Right kidney (tissue), 1 donor: ENCODE measurements at regions not wholly inside any gene's neighbourhood (a gene's known extent, or its start where the extent isn't known, plus 50 kb on each side); places are given as distances from the start of the nearest gene placed in this dataset.

Experiments
- DNase-seq: peaks from one replicate; pipeline ENCODE4 v3.0.0-alpha.2; 2016

DNA sequence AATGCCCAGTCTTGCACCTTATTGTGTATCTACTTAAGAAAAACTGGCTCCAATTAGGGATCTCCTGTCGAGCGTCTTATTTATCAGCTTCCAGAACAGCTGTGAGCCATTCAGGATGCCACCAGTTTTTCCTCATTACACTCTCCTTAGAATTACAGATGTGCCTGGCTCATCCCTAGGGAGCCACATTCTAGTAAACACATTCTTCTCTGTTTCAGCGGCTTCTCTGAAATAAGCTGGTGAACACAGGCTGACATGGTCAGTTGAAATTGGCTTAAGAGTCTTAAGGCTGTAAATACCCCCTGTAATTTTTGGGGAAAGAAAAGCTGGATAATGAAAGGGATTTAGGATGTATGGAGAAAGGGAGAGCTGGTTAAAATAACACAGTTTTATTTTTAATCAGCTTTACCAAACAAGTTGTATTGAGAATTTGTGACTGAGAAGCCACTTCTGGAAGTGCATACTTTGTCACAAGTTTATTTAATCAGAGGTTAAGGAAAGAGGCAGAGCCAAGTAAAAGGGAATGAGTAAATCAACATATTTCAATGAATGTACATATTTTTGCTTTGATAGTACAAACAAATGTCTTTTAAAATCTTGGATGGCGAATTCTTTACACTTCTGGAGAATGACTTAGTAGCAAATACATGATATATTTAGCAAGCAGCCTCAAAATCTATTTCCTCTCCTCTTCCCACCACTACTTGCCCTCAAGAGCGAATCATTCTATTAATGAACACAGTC lies 562.0 kb upstream of the GOT2 start:
- DNase-seq = no peak

DNA sequence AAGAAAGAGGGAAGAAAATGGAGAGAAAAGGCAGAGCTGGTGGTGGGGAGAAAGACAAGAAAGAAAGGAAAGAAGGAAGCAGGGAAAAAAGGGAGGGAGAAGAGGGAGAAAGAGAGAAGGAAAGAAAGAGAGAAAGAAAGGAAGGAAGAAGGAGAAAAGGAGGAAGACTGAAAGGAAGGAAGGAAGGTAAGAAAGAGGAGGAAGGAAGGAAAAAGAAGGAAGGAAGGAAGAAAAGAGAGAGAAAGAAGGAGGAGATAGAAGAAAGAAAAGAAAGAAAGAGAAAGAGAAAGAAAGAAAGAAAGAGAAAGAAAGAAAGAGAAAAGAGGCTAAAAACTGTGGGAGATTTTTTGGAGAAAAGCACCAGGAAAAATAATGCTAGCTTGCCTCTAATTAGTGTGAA lies 561.4 kb upstream of the GOT2 start:
- no peak for DNase-seq

DNA sequence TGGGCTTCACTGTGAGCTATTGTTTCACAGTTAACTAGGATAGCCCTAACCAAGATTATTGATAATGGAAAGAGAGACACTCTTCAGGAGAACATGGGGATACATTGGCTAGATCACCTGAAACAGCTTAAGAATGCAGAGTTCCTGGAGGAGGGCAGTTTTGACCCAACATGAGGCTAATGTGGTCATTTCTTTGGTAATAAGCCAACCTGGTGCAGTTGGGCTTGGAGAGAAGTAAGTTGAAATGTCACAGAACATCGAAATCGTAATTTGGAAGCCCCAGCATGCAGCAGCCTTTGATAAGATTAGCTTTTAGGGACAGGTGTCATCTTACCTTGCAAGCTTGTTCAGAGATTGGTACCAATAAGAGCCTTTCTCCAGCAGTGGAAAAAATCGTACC lies 556.6 kb upstream of the GOT2 start:
- DNase-seq = no peak

DNA sequence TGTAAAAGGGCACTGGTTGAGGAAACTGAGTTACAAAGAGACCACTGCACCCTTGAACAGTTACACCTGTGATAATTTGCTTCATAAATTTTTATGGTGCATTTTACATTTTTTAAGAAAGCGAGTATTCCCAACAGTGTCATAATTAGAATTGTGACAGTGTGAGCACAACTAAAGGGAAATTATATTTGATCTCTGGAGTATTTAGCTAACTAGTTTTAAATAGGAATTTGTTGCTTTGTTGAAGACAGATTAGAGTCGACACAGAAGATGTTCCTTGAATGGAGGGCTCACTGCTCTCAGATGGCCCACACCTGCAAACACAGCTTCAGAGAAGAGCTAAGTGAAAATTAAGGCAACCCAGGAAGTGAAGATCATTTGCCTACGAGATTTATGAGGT lies 555.0 kb upstream of the GOT2 start:
- no peak for DNase-seq

DNA sequence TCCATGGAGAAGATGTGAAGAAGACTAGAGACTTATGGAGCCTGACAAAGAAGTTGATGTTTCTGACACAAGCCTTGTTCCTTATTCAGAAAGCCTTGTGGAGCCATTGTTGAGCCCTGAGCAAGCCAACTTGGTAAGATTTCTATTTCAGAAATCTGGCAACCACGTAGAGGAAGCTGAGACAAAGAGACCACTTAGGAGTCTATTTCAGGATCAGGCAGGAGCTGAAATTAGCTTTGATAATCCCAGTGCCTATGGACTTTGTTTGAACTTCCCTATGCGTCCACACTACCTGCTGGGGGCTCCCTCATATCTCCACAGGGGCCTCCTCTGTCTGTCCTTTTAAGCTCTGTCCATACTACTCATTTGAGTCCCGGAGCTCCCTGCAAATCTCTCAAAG lies 540.0 kb upstream of the GOT2 start:
- DNase-seq = no peak

DNA sequence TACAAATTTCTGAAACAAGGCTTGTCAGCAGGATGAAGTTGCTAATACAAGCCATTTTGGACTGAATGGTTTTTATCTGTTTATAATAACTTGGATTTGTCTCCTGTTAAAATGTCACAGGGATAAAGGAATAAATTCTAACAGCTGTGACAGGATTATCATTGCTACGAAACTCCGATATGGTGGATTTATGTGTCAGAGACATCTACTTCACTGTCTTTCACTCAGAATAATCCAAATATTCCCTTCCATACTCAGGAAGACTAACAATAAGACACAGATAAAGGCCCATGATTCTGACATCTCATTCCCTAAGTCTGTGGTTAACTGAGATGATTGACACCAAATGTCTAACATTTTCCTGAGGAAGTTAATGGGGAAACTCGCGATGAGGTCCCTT lies 529.8 kb upstream of the GOT2 start:
- no peak for DNase-seq

DNA sequence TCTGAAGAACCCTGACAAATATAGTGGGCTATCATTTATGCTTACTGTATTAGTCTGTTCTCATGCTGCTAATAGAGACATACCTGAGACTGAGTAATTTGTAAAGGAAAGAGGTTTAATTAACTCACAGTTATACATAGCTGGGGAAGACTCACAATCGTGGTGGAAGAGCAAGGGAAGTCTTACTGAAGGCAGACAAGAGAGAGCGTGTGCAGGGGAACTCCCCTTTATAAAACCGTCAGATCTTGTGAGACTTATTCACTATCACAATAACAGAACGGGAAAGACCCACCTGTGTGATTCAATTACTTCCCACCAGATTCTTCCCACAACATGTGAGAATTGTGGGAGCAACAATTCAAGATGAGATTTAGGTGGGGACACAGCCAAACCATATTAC lies 526.8 kb upstream of the GOT2 start:
- no peak for DNase-seq

DNA sequence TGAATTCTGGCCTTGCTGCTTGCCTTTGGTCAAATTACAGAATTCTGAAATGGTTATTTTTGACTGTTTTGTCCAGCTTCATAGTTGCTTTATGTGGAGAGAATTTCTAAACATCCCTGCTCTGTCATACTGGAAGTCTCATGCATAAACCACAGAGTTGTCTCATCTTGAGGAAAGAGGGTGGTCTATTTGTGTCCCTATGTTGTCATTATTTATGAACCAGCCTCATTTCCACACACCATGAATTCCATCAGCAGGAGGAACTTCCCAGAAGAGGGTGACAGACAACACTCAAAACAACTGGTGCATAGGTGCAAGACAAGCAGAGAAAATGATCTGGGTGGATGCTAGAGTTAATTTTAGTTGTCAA lies 525.8 kb upstream of the GOT2 start:
- no peak for DNase-seq

DNA sequence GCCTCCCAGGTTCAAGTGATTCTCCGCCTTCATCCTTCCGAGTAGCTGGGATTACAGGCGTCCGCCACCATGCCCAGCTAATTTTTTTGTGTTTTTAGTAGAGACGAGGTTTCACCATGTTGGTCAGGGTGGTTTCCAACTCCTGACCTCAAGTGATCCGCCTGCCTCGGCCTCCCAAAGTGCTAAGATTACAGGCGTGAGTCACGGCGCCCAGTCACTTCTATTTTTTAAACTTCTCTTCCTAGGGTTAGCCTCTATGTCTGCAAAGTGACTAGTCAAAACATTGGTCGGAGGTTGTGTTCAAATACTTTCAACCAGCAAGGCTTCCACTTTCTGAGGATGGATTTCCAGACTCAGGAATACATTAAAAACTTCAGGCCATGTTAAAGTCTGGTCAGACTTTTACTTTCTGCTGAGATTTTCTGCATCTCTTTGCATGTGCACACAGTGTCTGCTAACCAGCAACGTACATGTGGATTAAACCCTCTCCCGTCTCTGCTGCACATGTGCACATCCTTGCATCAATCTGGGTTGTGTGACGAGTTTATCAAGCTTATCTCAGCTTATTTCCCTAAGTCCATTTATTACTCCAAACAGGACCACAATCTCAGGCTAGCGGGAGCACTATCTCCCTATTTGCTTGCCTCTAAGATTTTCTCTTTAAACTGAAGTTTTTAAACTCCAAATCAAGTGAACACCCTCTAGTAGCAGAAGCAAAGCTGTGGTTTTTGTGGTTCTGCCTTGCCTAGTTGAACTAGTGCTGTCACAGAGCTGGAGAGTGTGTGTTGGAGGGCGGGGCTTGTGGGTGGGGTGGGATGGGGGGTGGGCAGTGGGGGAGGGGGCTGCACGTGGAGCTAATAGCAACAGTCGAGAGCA lies 525.2 kb upstream of the GOT2 start:
- DNase-seq = no peak

DNA sequence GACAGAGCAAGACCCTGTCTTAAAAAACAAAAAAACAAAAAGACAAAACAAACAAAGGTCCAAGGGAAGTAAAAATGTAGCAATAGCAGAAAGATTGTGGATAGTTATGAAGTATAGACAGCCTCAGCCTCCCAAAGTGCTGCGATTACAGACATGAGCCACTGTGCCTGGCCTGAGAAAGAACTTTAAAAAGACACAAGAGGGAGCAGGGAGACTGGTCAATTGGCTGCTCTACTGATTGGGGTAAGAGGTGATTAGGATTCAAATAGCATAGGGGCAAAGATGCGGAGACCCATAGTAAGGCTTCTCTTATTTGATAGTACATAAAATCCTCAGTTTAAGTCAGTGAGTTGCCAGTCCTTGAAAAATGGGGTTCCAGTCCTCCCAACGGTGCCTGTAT lies 518.2 kb upstream of the GOT2 start:
- DNase-seq = no peak

DNA sequence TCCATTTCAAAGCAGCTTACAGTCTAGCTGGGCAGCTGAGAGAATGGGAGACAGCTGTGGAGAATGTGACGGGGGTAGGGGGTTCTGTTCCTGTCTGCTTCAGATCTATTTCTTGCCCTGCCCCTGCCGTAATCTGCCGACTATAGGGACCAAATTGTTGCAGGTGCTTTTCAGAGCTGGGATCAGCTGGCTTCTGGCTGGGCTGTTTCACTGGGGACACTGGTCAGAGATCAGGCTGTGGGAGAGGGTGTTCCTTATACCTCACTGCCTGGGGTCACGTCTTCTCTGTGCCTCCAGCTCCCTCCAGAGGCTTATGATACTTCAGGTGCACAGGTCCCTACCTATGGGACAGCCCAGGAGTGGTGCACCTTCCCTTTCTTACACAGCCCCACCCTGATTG lies 514.9 kb upstream of the GOT2 start:
- no peak for DNase-seq

DNA sequence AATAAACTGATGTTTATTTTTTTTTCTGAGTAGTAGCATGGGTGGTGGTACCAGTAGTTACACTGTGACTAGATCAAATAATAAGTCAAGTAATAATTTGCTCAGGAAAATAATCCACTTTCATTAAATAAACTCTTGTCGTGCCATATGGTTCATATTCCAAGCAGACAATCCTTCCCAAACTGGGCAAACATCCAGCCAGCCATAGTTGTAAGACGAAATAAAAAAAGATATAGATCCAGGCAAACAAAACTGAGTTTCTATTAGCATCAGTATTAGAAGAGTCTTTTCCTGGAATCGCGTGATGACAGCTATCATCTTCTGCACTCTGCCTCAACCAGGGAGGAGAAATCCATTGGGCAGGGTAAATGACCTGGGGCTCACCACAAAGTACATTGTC lies 508.4 kb upstream of the GOT2 start:
- no peak for DNase-seq

DNA sequence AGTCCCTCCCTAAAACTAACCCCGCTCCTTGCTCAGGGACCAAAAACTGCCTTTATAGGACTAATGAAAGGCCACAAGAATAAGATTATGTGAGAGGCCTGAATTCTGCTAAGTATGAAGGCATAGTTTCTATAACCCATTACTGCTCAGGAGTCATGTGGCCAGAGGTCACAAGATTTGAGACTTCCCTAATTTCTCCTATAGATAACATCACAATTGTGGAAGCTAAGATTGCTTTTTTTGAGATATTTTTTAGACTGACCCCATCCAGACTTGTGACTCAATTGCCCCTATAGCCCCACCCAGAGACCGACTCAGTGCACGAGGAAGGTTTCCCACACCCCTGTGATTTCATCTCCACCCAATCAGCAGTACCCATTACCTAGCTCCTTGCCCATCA lies 504.1 kb upstream of the GOT2 start:
- DNase-seq = no peak

DNA sequence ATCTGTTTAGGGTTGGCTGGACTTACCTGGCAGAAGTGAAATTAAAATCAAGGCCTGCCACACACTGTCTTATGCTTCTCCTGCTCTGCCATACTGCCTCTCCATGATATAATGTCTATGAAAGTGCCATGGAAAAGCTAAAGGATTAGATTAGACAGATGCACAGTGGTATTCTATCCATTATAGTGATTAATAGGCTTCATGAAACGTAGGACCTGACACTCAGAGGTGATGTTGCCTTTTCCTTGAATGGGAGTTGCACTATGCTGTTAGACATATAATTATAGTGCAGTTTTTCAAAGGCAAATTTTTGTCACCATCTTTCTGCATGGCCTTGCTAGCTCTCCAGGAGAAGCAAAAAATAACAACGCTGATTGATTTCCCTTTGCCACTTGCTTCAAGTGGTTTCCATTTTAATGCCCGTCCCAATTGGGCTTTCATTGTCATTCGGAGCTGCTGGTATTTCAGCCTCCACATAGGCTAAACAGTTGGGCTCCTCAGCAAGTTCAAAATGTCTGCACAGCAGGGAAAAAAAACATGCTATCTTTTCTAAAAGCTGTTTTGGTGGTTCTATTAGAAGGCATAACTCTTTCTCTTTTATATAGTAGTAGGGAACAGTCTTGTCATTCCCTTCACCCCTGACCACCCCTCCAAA lies 502.8 kb upstream of the GOT2 start:
- DNase-seq = no peak

DNA sequence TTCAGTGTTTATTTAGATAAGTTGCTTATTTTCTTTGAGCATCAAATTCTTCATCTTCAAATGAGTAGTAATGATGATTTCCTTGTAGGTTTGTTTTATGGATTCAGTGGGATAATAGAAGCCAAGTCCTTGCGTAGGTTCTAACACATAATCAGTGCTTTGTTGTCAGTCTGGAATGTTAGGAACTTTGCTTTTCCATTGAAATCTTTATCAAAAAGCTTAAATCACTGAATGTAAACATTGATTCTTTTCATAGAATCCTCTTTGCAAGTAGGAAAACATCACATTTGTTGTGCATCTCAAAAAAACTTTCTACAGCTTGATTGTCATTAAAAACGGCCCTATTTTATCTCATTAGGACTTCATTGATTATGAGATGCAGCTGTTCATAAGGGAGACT lies 490.3 kb upstream of the GOT2 start:
- DNase-seq = no peak

DNA sequence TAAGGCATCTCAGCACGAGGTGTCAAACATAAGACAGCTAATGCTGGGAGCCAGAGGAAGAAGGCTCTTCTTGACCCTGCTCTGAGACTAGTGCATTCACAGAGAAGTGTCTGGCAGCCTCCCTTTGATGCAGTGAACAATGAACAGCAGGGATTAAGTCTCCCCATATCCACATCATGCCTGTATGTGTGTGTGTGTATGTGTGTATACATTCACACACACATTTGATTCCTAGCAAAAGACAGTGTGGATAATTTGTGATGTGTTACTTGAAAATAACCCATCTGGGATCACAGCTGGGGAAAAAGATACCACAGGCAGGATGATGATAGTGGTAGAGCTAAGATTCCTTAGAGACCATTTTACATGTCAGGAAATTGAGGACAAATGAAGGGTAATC lies 485.9 kb upstream of the GOT2 start:
- no peak for DNase-seq

DNA sequence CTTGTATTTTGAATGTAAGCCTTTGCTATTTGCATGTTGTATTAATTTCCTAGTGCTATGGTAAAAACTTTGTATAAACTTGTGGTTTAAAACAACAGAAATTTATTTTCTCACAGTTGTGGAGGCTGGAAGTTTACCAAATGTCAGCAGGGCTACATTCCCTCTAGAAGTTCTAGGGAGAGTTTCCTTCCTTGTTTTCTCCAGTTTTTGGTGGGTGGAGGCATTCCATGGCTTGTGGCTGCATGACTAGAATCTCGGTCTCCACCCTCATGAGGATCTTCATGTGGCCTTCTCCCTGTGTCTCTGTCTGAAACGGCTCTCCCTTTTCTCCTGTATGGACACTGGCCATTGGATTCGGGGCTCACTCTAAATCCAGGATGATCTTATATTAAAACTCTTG lies 482.2 kb upstream of the GOT2 start:
- no peak for DNase-seq

DNA sequence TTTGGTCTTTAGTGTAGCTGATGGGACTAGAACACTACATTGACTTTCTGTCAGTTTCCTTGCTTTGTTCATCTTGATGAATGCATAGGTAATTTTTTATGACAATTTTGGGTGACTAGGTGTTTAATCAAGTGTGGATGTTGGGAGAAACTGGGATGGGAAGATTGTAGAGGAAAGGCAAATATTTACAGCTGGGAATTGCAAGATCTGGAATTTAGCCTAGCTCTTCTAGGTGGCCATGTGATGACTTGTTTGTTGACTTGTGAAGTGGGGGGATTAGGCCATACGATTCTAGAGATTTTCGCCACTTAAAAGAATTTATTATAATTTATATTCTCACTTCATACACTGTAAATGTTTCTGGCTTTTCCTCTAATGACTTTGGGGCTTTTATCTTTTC lies 480.3 kb upstream of the GOT2 start:
- no peak for DNase-seq

DNA sequence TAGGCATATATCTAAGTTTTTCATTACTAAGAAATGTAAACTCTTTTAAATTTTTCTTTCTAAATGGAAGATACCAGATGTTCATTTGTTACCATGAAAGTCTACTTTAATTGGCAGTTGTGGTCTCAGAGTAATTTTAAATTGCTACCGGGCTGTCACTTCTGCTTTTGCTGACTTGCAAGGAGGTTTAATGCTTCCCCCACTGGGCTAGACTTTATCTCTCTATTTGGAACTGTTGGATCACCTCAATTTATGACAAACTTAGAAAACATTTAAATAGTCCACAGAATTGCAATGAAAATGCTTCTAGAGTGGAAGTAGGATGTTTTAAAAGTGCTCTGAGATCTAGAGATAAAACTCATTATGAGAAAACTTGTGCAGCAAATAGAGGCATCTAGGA lies 479.8 kb upstream of the GOT2 start:
- DNase-seq = no peak

DNA sequence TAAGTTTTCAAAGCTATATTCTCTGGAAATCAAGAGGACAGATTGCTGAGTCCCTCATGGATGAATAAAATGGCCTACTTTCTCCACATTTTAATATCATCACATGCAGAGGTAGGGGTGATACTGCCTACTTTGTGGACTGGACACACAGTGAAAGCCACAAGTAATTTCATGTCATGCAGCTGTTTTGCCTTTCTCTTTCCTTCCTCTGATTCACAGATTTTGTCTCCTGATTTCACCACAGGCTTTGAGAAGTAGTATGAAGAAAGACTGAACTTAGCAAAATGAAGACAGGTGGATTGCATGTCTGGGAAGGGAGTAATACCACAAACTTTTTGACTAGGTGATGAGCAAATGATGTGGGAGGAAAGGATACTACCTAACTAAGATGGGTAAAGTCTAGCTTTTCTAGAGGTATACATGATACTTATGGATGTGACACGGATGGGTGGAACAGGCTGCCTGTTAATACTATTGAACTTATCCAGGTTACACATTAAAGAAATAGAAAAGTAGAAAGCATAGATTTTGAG lies 478.4 kb upstream of the GOT2 start:
- DNase-seq = no peak

DNA sequence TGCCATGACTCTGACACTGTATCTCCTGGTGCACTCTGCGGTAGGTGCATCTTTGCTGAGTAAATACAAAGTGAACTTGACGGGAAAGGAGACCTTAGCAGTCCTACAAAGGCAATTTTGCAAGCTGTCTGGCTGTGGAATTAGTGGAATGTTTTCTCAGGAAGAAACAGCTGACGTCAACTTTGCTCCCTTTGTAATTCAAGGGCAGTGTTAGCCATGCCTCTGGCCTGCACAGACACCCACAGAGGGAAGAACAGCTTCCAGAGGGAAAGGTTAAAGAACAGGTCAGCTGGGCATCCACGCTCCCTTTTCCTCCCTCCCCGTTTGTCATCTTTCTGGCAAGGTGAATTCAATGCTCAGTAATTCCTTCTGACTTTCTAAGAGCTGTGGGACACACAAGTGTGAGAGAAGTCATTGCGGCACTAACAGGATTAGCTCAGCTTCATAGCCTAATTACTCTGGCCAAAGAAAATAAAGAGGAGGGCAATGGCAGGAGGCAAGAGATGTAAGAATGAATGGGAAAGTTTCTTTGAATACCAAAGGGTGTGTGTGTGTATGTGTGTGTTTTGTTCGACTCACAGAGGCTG lies 476.9 kb upstream of the GOT2 start:
- peak; percentile 48 for DNase-seq

DNA sequence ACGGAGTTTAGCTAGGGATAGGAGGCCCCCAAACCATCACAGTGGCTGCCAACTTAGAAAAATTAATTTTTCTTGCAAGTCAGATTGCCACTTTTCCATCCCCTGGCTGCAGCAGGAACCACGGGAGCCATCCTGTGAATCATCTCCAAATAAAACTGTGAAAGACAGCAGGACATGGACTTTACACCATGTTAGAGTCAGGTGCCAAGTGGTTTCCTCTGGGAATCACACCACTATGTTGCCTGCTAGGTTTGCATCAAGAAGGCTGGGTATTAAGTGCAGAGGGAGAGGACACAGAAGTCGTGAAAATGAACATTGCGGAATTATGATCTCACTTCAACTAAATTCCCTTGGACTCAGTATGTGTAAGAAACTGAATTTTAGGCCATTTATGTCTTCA lies 471.3 kb upstream of the GOT2 start:
- no peak for DNase-seq

DNA sequence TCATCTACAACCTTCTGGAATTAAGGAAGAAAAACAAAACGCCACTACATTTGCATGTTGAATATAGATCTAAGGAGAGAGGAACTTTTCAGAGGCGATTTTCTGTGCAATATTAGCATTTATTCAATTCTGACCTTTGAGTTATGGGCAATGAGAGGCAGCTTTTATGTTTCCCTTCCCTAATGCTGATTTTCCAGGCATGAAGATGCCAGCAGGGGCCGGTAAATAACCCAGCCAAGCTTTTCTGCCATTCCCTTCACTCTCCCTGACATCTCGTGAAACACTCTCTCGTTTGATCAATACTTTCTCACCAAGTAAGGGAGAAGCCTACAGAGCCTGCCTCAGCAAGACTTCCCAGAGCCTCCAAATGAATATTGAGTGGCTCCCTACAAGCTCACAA lies 470.5 kb upstream of the GOT2 start:
- no peak for DNase-seq
